ENCODE measurements at regions not wholly inside any gene's neighbourhood (a gene's known extent, or its start where the extent isn't known, plus 50 kb on each side); places are given as distances from the start of the nearest gene placed in this dataset.

DNA sequence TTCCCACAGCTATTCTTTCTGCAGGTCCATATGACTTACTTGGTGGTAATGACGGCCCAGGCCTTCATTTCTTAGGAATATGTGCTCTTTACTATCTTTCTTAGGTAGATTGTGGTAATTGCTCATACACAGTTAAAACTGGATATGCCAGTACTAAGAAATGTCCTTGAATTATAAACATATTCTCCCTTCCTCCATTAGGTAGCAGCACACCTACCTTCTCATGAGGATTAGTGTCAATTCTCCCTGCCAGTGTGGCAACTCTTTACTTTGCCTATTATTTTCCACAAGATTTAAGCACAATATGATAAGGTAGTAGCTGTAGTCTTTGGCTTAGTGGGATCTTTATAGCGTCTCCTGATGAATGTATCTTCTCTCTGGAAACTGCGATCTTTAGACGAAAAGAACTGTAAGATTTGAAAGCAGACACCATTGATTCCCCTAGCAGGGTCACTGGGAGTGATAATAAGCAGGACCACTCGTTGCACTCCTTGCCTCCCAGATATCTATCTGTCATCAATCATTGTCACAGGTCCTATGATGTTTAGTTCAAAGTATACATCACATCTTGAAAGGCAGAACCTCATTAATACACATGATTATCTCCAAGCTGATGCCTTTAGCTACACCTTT lies 1240.7 kb downstream of the C4orf33 start:
- no peak for FAIRE-seq
- H2AFZ ChIP-seq (ENCODE audit: low read depth, low read length) = no peak overlapping the region
- no TSS peak for BruUV-seq (replicated peaks)
- 0% methylated on average over 5 of the region's 5 CpGs for WGBS (ENCODE audit: insufficient coverage, low coverage, missing lambda C conversion rate)
- no peak overlapping the region for H3K27ac ChIP-seq (ENCODE audit: extremely low read depth, low read depth, low read length)
- H3K9me1 ChIP-seq (ENCODE audit: control insufficient read depth, insufficient read depth, low read length) = no peaks in the 10 kb centered on the region
- 0 out of 2 replicates have a peak, but pooled peaks cover 2% of the 10 kb centered on the region for H3K9me3 ChIP-seq (replicated peaks; ENCODE audit: control insufficient read depth, insufficient read depth, low read depth, low read length)
- in situ Hi-C loops (cut with MboI) (no loop called here), intact Hi-C loops (cut with micrococcal nuclease) (no loop called here)
- no peak overlapping the region for H3K9ac ChIP-seq (ENCODE audit: insufficient read depth in 1 of 2, low read depth in 2 of 2, low read length in 2 of 2)
- CTCF ChIA-PET (ENCODE audit: low intra/inter-chr PET ratio) = no interaction called here
- no peak overlapping the region for H3K4me2 ChIP-seq (ENCODE audit: insufficient read depth, low read length)
- no peaks in the 10 kb centered on the region for H3K79me2 ChIP-seq (ENCODE audit: control insufficient read depth, insufficient read depth, low read length)
- no peaks in the 10 kb centered on the region for H3K4me1 ChIP-seq (replicated peaks in 1 of 2; ENCODE audit: control insufficient read depth in 2 of 2, insufficient read depth in 2 of 2, low read length in 2 of 2)
- no peaks in the 10 kb centered on the region for H4K20me1 ChIP-seq (replicated peaks; ENCODE audit: control insufficient read depth, insufficient read depth, low read length)
- H3K4me3 ChIP-seq = no peak overlapping the region
- no peak for ATAC-seq
- H3K36me3 ChIP-seq (ENCODE audit: control insufficient read depth, insufficient read depth, low read length) = no peaks in the 10 kb centered on the region
- no peak for DNase-seq (ENCODE audit: extremely low read depth in 1 of 4, low spot score in 3 of 4)
- POLR2A ChIA-PET = no interaction called here
- H3K27me3 ChIP-seq (ENCODE audit: control insufficient read depth in 2 of 2, insufficient read depth in 2 of 2, low read length in 2 of 2) = no peaks in the 10 kb centered on the region
- TF ChIP-seq AFF1 (IDR thresholded peaks at IDR 0.05; ENCODE audit: low read depth in 1 of 2, partially characterized antibody in 2 of 2) (no peak), CSDE1 (IDR thresholded peaks at IDR 0.05) (no peak), RFX5 (IDR thresholded peaks at IDR 0.05; ENCODE audit: low read depth, low read length) (no peak), MTA2 (IDR thresholded peaks at IDR 0.05; ENCODE audit: low read depth) (no peak), KDM1A (IDR thresholded peaks at IDR 0.05) (no peak), GABPB2 (CRISPR knock-in tag; conservative IDR thresholded peaks at IDR 0.05) (no peak), GATAD2A (IDR thresholded peaks at IDR 0.05) (no peak)
- TF ChIP-seq, protein P1, sequence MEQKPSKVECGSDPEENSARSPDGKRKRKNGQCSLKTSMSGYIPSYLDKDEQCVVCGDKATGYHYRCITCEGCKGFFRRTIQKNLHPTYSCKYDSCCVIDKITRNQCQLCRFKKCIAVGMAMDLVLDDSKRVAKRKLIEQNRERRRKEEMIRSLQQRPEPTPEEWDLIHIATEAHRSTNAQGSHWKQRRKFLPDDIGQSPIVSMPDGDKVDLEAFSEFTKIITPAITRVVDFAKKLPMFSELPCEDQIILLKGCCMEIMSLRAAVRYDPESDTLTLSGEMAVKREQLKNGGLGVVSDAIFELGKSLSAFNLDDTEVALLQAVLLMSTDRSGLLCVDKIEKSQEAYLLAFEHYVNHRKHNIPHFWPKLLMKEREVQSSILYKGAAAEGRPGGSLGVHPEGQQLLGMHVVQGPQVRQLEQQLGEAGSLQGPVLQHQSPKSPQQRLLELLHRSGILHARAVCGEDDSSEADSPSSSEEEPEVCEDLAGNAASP (IDR thresholded peaks at IDR 0.05) = no peak
- TF ChIP-seq, protein P2, sequence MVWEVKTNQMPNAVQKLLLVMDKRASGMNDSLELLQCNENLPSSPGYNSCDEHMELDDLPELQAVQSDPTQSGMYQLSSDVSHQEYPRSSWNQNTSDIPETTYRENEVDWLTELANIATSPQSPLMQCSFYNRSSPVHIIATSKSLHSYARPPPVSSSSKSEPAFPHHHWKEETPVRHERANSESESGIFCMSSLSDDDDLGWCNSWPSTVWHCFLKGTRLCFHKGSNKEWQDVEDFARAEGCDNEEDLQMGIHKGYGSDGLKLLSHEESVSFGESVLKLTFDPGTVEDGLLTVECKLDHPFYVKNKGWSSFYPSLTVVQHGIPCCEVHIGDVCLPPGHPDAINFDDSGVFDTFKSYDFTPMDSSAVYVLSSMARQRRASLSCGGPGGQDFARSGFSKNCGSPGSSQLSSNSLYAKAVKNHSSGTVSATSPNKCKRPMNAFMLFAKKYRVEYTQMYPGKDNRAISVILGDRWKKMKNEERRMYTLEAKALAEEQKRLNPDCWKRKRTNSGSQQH (CRISPR knock-in tag; IDR thresholded peaks at IDR 0.05) = no peak
- TF ChIP-seq, protein P3, sequence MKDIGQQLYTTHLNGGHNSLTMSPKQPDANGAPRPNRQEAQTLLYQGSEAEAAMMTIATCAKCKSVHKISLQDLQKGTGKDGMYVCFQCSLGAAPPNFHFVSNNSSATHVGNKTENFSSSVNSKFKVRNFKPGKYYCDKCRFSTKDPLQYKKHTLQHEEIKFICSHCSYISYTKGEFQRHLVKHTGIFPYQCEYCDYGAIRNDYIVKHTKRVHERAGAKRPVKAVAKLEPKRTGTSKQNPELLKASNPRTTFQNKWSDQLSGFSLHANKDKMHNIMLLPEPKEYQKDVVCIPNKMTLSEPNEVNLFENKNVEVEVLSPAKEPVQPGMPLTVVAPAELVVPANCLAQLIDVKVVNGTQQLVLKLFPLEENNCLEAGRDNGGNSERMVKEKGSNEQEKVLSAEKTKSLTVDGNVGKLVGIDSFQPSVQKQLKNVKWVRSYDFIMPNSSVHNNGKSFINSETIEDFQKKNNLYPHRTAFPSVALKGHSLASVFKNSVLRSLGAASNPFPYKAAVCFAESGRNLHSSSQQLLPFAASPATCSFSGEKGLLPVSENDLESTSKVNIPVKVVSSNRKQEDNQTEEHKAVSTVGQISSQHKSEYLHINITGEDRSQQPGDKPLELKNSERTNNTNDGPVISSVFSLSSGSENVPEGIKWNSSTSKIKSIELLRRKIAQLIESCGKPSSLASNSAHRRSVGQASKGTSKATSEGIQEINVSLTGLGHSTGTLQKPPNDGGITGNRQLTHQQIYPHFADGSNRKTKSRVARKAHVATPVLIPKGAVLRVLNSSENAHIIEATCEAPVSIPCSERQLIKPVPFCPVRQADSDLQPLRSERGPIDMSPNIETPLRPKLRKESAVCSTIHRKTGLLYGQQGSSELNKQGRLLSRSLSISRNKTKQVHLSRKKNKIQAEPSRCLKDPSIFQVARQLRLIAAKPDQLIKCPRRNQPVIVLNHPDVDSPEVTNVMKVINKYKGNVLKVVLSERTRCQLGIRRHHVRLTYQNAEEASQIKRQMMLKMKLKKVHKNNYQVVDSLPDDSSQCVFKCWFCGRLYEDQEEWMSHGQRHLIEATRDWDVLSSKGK (CRISPR knock-in tag; IDR thresholded peaks at IDR 0.05) = no peak
- TF ChIP-seq, protein P4, sequence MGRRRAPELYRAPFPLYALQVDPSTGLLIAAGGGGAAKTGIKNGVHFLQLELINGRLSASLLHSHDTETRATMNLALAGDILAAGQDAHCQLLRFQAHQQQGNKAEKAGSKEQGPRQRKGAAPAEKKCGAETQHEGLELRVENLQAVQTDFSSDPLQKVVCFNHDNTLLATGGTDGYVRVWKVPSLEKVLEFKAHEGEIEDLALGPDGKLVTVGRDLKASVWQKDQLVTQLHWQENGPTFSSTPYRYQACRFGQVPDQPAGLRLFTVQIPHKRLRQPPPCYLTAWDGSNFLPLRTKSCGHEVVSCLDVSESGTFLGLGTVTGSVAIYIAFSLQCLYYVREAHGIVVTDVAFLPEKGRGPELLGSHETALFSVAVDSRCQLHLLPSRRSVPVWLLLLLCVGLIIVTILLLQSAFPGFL (CRISPR knock-in tag; IDR thresholded peaks at IDR 0.05) = no peak
